Effector memory CD4-positive, alpha-beta T cell (primary cell): ENCODE measurements at regions not wholly inside any gene's neighbourhood (a gene's known extent, or its start where the extent isn't known, plus 50 kb on each side); places are given as distances from the start of the nearest gene placed in this dataset.

Experiments
- DNase-seq, 3 donors: peaks; one replicate each; pipeline ENCODE4 v3.0.0-alpha.2; 2020
- H3K27ac ChIP-seq: 2 replicates; pipeline ENCODE4 v1.7.0; 2013; ENCODE audit warnings: mild to moderate bottlenecking, low read length, moderate library complexity; ENCODE audit not compliant: insufficient read depth, poor library complexity, severe bottlenecking
- H3K27me3 ChIP-seq: replicated peaks from 2 replicates; pipeline ENCODE4 v1.7.0; 2013; ENCODE audit warnings: mild to moderate bottlenecking, low read length; ENCODE audit not compliant: insufficient read depth, control insufficient read depth, poor library complexity, severe bottlenecking
- H3K36me3 ChIP-seq: 2 replicates; pipeline ENCODE4 v1.7.0; 2013; ENCODE audit warnings: mild to moderate bottlenecking, low read length, moderate library complexity; ENCODE audit not compliant: control insufficient read depth, insufficient read depth
- H3K4me1 ChIP-seq: 2 replicates; pipeline ENCODE4 v1.7.0; 2013; ENCODE audit warnings: low read length, mild to moderate bottlenecking; ENCODE audit not compliant: control insufficient read depth, insufficient read depth, poor library complexity, severe bottlenecking
- H3K4me3 ChIP-seq: 2 replicates; pipeline ENCODE4 v1.7.0; 2013; ENCODE audit warnings: low read length, low read depth, mild to moderate bottlenecking; ENCODE audit not compliant: insufficient read depth, poor library complexity, severe bottlenecking
- H3K9me3 ChIP-seq: 2 replicates; pipeline ENCODE4 v1.7.0; 2013; ENCODE audit warnings: mild to moderate bottlenecking, low read length, moderate library complexity; ENCODE audit not compliant: control insufficient read depth

- H3K9me3 ChIP-seq, result no peaks in the 10 kb centered on the region
- no peak for DNase-seq
- no peaks in the 10 kb centered on the region for H3K4me1 ChIP-seq
- H3K4me3 ChIP-seq, result no peak overlapping the region
- no peaks in the 10 kb centered on the region for H3K27me3 ChIP-seq
- H3K27ac ChIP-seq, result no peak overlapping the region
- no peaks in the 10 kb centered on the region for H3K36me3 ChIP-seq
Observed at GRCh38 chr3:159818399-159818798, 170.2 kb upstream of the IL12A start.

GRCh38 chr3:159818997-159819500 is 169.6 kb upstream of the IL12A start:
- no peaks in the 10 kb centered on the region for H3K27me3 ChIP-seq
- H3K9me3 ChIP-seq, result no peaks in the 10 kb centered on the region
- no peaks in the 10 kb centered on the region for H3K4me1 ChIP-seq
- H3K27ac ChIP-seq, result no peak overlapping the region
- H3K4me3 ChIP-seq, result no peak overlapping the region
- DNase-seq, result no peak
- no peaks in the 10 kb centered on the region for H3K36me3 ChIP-seq

GRCh38 chr3:159819676-159820075 is 169.0 kb upstream of the IL12A start:
- Histone ChIP-seq H3K27ac (no peak overlapping the region), H3K9me3 (no peaks in the 10 kb centered on the region), H3K4me3 (no peak overlapping the region), H3K27me3 (no peaks in the 10 kb centered on the region), H3K4me1 (no peaks in the 10 kb centered on the region), H3K36me3 (no peaks in the 10 kb centered on the region)
- DNase-seq, result no peak

DNA sequence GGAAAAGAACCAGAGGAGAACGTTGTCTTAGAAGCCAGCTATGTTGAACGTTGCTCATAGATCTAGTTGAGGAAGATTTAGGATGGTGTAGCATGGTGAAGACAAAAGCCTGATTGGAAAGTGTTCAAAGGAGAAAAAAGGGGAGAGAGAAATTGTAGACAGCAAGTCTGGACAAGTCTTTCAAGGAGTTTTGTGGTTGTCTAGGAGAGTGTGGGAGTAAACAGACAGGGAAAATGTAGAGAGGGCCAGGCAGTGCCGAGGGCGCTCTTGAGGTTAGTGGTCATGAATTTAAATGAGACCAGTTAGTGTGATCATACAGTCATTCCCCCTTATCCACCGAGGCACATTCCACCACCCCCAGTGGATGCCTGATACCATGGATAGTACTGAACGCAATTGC is 167.5 kb upstream of the IL12A start:
- Histone ChIP-seq H3K27ac (no peak overlapping the region), H3K4me3 (no peak overlapping the region), H3K4me1 (no peaks in the 10 kb centered on the region), H3K36me3 (no peaks in the 10 kb centered on the region), H3K27me3 (no peaks in the 10 kb centered on the region), H3K9me3 (no peaks in the 10 kb centered on the region)
- DNase-seq, result no peak

DNA sequence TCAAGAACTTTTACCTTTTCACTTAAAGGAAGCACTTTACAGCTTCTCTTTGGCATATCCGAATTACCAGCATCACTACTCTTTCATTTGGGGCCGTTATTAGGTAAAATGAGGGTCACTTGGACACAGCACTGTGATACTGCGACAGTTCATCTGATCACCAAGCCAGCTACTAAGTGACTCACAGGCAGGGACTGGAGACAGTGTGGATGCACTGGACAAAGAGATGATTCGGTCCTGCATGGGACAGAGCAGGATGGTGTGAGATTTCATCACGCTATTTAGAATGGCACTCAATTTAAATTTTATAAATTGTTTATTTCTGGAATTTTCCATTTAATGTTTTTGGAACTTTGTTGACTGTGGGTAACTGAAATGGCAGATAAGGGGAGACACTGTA is 166.9 kb upstream of the IL12A start:
- Histone ChIP-seq H3K9me3 (no peaks in the 10 kb centered on the region), H3K27ac (no peak overlapping the region), H3K27me3 (no peaks in the 10 kb centered on the region), H3K4me1 (no peaks in the 10 kb centered on the region), H3K4me3 (no peak overlapping the region), H3K36me3 (no peaks in the 10 kb centered on the region)
- DNase-seq, result no peak

DNA sequence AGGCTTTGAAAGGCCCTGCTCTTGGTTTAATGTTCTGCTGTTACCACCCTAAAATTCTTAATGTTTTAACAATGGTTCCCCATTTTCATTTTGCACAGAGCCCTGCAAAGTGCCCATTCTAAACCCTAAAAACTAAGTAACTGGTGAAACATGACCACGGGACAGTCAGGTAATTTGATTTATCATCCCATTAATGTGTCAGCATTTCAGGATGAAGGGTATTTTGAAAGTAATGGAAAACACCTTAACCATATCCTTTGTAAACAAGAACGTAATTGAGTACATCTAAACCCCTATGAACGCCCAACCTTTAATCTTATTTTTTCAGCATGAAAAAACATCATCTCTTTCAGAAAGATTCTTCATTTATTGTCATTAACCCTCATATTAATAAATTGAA is 164.9 kb upstream of the IL12A start:
- no peaks in the 10 kb centered on the region for H3K36me3 ChIP-seq
- no peak overlapping the region for H3K27ac ChIP-seq
- no peaks in the 10 kb centered on the region for H3K4me1 ChIP-seq
- no peaks in the 10 kb centered on the region for H3K27me3 ChIP-seq
- DNase-seq, result no peak
- no peak overlapping the region for H3K4me3 ChIP-seq
- H3K9me3 ChIP-seq, result no peaks in the 10 kb centered on the region

DNA sequence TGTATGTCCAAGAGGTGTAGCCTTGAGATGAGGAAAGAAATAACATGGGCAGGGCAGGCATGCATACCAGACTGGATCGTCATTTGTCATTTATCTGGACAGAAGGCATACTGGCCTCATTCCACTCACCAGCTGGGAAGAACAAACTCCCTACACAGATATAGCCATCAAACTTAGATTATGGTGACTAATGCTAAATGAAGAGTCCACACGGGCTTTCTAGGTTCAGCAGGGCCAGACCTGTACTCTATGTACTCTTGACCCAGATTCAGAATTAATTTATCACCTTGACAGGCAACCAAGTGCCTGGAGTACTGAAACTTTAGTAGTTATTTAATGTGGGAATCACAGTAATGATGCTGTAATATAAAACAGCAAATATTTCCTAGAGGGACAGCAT is 164.3 kb upstream of the IL12A start:
- H3K4me3 ChIP-seq, result no peak overlapping the region
- no peaks in the 10 kb centered on the region for H3K36me3 ChIP-seq
- H3K9me3 ChIP-seq, result no peaks in the 10 kb centered on the region
- no peaks in the 10 kb centered on the region for H3K4me1 ChIP-seq
- no peak for DNase-seq
- no peak overlapping the region for H3K27ac ChIP-seq
- no peaks in the 10 kb centered on the region for H3K27me3 ChIP-seq

DNA sequence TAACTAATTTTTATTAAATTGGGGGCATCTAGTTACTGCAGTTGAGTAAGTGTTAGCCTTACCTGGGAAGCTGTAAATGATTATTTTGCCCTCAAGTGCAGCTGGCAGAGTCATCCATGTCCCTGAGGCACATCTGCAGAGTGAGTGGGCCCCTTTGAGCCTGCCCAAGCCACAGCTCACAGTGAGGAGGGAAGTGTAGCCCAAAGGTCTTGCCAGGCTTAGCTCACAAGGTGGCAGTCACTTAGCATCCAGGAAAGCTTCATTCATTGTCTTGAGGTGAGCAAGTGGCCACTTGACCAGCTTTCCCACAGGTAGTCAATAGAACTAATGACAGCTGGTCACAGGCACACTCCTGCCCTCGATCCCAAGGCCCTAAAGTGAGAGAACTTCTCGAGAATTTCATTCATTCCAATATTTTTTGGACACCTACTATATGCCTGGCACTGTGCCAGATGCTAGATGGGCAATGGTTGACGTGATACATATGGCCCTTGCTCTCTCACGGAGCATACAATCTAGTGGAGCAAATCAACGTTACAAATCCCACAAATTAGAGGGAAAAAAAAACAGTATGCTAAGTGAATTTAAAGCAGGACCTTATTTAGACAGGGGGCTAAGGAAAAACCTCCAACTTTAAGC is 163.3 kb upstream of the IL12A start:
- Histone ChIP-seq H3K27me3 (no peaks in the 10 kb centered on the region), H3K4me3 (no peak overlapping the region), H3K27ac (no peak overlapping the region), H3K4me1 (no peaks in the 10 kb centered on the region), H3K9me3 (no peaks in the 10 kb centered on the region), H3K36me3 (no peaks in the 10 kb centered on the region)
- no peak for DNase-seq

GRCh38 chr3:159828542-159828943 is 160.1 kb upstream of the IL12A start:
- Histone ChIP-seq H3K4me1 (no peaks in the 10 kb centered on the region), H3K9me3 (no peaks in the 10 kb centered on the region), H3K4me3 (no peak overlapping the region), H3K27ac (no peak overlapping the region), H3K36me3 (no peaks in the 10 kb centered on the region), H3K27me3 (no peaks in the 10 kb centered on the region)
- no peak for DNase-seq

GRCh38 chr3:159829056-159829455 is 159.6 kb upstream of the IL12A start:
- Histone ChIP-seq H3K4me3 (no peak overlapping the region), H3K36me3 (no peaks in the 10 kb centered on the region), H3K9me3 (no peaks in the 10 kb centered on the region), H3K4me1 (no peaks in the 10 kb centered on the region), H3K27ac (no peak overlapping the region), H3K27me3 (no peaks in the 10 kb centered on the region)
- no peak for DNase-seq
